ENCODE measurements at regions not wholly inside any gene's neighbourhood (a gene's known extent, or its start where the extent isn't known, plus 50 kb on each side); places are given as distances from the start of the nearest gene placed in this dataset.

GRCh38 chr18:60508108-60508507 lies 135.5 kb upstream of the MC4R start:
- Histone ChIP-seq H2AFZ (ENCODE audit: low read length) (no peak overlapping the region), H3K9ac (ENCODE audit: insufficient read depth, low read length) (no peak overlapping the region), H3K9me3 (ENCODE audit: control insufficient read depth, insufficient read depth, low read depth, low read length) (no peaks in the 10 kb centered on the region), H3K36me3 (ENCODE audit: control insufficient read depth, insufficient read depth, low read length) (no peaks in the 10 kb centered on the region), H3K79me2 (ENCODE audit: control insufficient read depth, insufficient read depth, low read length) (no peaks in the 10 kb centered on the region), H3K4me3 (replicated peaks in 1 of 4; ENCODE audit: control extremely low read depth in 1 of 4, insufficient read depth in 1 of 4, low read depth in 3 of 4, low read length in 4 of 4) (no peak overlapping the region), H4K20me1 (ENCODE audit: control insufficient read depth, extremely low read depth, insufficient read depth, low read length) (no peaks in the 10 kb centered on the region), H3K27me3 (ENCODE audit: control insufficient read depth, insufficient read depth, low read length) (no peaks in the 10 kb centered on the region), H3K4me1 (ENCODE audit: control insufficient read depth, extremely low read depth, insufficient read depth, low read length) (no peaks in the 10 kb centered on the region), H3K27ac (ENCODE audit: insufficient read depth, low read length) (no peak overlapping the region), H3K4me2 (ENCODE audit: extremely low read depth, insufficient read depth, low read length) (no peak overlapping the region)
- DNase-seq (ENCODE audit: low read depth in 2 of 2), result no peak
- TF ChIP-seq EZH2 (IDR thresholded peaks at IDR 0.05; ENCODE audit: low read length, missing control alignments) (no peak), CTCF (conservative IDR thresholded peaks at IDR 0.05 in 1 of 2, IDR thresholded peaks at IDR 0.05 in 1 of 2; ENCODE audit: low read depth in 1 of 2, low read length in 2 of 2) (no peak)

GRCh38 chr18:60534538-60534937 lies 162.0 kb upstream of the MC4R start:
- Histone ChIP-seq H3K4me3 (replicated peaks in 1 of 4; ENCODE audit: control extremely low read depth in 1 of 4, insufficient read depth in 1 of 4, low read depth in 3 of 4, low read length in 4 of 4) (no peak overlapping the region), H3K27me3 (ENCODE audit: control insufficient read depth, insufficient read depth, low read length) (no peaks in the 10 kb centered on the region), H3K9me3 (ENCODE audit: control insufficient read depth, insufficient read depth, low read depth, low read length) (no peaks in the 10 kb centered on the region), H3K36me3 (ENCODE audit: control insufficient read depth, insufficient read depth, low read length) (no peaks in the 10 kb centered on the region), H4K20me1 (ENCODE audit: control insufficient read depth, extremely low read depth, insufficient read depth, low read length) (no peaks in the 10 kb centered on the region), H3K4me1 (ENCODE audit: control insufficient read depth, extremely low read depth, insufficient read depth, low read length) (no peaks in the 10 kb centered on the region), H3K4me2 (ENCODE audit: extremely low read depth, insufficient read depth, low read length) (no peak overlapping the region), H3K27ac (ENCODE audit: insufficient read depth, low read length) (no peak overlapping the region), H2AFZ (ENCODE audit: low read length) (no peak overlapping the region), H3K9ac (ENCODE audit: insufficient read depth, low read length) (no peak overlapping the region), H3K79me2 (ENCODE audit: control insufficient read depth, insufficient read depth, low read length) (no peaks in the 10 kb centered on the region)
- DNase-seq (ENCODE audit: low read depth in 2 of 2), result peak; percentile 65 to 79
- TF ChIP-seq CTCF (conservative IDR thresholded peaks at IDR 0.05 in 1 of 2, IDR thresholded peaks at IDR 0.05 in 1 of 2; ENCODE audit: low read depth in 1 of 2, low read length in 2 of 2), result no peak
- no peak for TF ChIP-seq EZH2 (IDR thresholded peaks at IDR 0.05; ENCODE audit: low read length, missing control alignments)

GRCh38 chr18:60537074-60537473 lies 164.5 kb upstream of the MC4R start:
- peak in 1 of 2 donors; percentile 15 for DNase-seq (ENCODE audit: low read depth in 2 of 2)
- no peak overlapping the region for H3K27ac ChIP-seq (ENCODE audit: insufficient read depth, low read length)
- H3K9me3 ChIP-seq (ENCODE audit: control insufficient read depth, insufficient read depth, low read depth, low read length), result no peaks in the 10 kb centered on the region
- H3K36me3 ChIP-seq (ENCODE audit: control insufficient read depth, insufficient read depth, low read length), result no peaks in the 10 kb centered on the region
- no peaks in the 10 kb centered on the region for H3K79me2 ChIP-seq (ENCODE audit: control insufficient read depth, insufficient read depth, low read length)
- H3K9ac ChIP-seq (ENCODE audit: insufficient read depth, low read length), result no peak overlapping the region
- no peak overlapping the region for H3K4me2 ChIP-seq (ENCODE audit: extremely low read depth, insufficient read depth, low read length)
- no peak for TF ChIP-seq EZH2 (IDR thresholded peaks at IDR 0.05; ENCODE audit: low read length, missing control alignments)
- TF ChIP-seq CTCF (conservative IDR thresholded peaks at IDR 0.05 in 1 of 2, IDR thresholded peaks at IDR 0.05 in 1 of 2; ENCODE audit: low read depth in 1 of 2, low read length in 2 of 2), result no peak
- no peaks in the 10 kb centered on the region for H4K20me1 ChIP-seq (ENCODE audit: control insufficient read depth, extremely low read depth, insufficient read depth, low read length)
- no peaks in the 10 kb centered on the region for H3K4me1 ChIP-seq (ENCODE audit: control insufficient read depth, extremely low read depth, insufficient read depth, low read length)
- no peaks in the 10 kb centered on the region for H3K27me3 ChIP-seq (ENCODE audit: control insufficient read depth, insufficient read depth, low read length)
- no peak overlapping the region for H3K4me3 ChIP-seq (replicated peaks in 1 of 4; ENCODE audit: control extremely low read depth in 1 of 4, insufficient read depth in 1 of 4, low read depth in 3 of 4, low read length in 4 of 4)
- no peak overlapping the region for H2AFZ ChIP-seq (ENCODE audit: low read length)

Data from fibroblast of lung (primary cell).